C4-2B (cell line): ENCODE measurements at regions not wholly inside any gene's neighbourhood (a gene's known extent, or its start where the extent isn't known, plus 50 kb on each side); places are given as distances from the start of the nearest gene placed in this dataset.

ENCODE experiments used
- CTCF ChIP-seq: fragments of 450-650 bp; conservative IDR thresholded peaks from 2 replicates; pipeline ENCODE4 v1.5.1; 2017; ENCODE audit warnings: mild to moderate bottlenecking
- ZFX ChIP-seq: fragments of 450-650 bp; IDR thresholded peaks from 2 replicates; pipeline ENCODE4 v1.6.1; 2017

GRCh38 chr6:91868539-91869202 lies 1281.8 kb upstream of the MAP3K7 start:
- TF ChIP-seq CTCF (no peak), ZFX (no peak)
